ENCODE measurements at regions not wholly inside any gene's neighbourhood (a gene's known extent, or its start where the extent isn't known, plus 50 kb on each side); places are given as distances from the start of the nearest gene placed in this dataset.
"Not testable (repeated sequence)": the region's sequence is repeated elsewhere in the genome, so short reads cannot be mapped to it uniquely, and the experiment has no call there.

- TF ChIP-seq CTCF (conservative IDR thresholded peaks at IDR 0.05; ENCODE audit: low read depth, low read length) = no peak
- DNase-seq (ENCODE audit: low read depth) = no peak
- H3K4me3 ChIP-seq (ENCODE audit: low read depth, low read length) = no peak overlapping the region
Measured at GRCh38 chr10:56466005-56466404, 104.9 kb upstream of the ZWINT start.

GRCh38 chr10:56449770-56450169 is 88.7 kb upstream of the ZWINT start:
- H3K4me3 ChIP-seq (ENCODE audit: low read depth, low read length) = no peak overlapping the region
- DNase-seq (ENCODE audit: low read depth) = peak; percentile 3
- TF ChIP-seq CTCF (conservative IDR thresholded peaks at IDR 0.05; ENCODE audit: low read depth, low read length) = peak; percentile 38

GRCh38 chr10:56447613-56448012 is 86.6 kb upstream of the ZWINT start:
- not testable (repeated sequence) for H3K4me3 ChIP-seq (ENCODE audit: low read depth, low read length); DNase-seq (ENCODE audit: low read depth)

- H3K4me3 ChIP-seq (ENCODE audit: low read depth, low read length); DNase-seq (ENCODE audit: low read depth): not testable (repeated sequence)
Measured at GRCh38 chr10:56441337-56441736, 80.3 kb upstream of the ZWINT start.

All from epithelial cell of proximal tubule (primary cell).